GM18907 (cell line): ENCODE measurements at regions not wholly inside any gene's neighbourhood (a gene's known extent, or its start where the extent isn't known, plus 50 kb on each side); places are given as distances from the start of the nearest gene placed in this dataset.
"Not testable (repeated sequence)": the region's sequence is repeated elsewhere in the genome, so short reads cannot be mapped to it uniquely, and the experiment has no call there.

Experiments
- ATAC-seq: cut with Tn5 transposase; IDR thresholded peaks from one replicate; pipeline ENCODE4 v1.9.1; 2021; ENCODE audit warnings: mild to moderate bottlenecking, moderate library complexity; ENCODE audit not compliant: unreplicated experiment

DNA sequence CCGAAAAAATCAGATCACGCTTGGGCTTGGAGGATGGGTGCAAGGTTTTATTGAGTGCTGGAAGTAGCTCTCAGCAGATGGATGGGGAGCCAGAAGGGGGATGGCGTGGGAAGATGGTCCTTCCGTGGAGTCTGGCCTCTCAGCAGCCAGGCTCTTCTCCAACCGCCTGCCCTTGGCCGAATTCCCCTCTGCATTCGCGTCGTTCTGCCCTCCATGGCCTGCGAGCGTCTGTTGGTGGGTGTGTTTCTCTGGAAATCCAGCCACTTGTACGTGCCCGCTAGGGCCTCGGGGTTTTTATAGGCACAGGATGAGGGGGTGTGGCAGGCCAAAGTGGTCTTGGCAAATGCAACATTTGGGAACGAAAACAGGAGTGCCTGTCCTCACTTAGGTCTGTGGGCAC is 815.2 kb downstream of the TSN start:
- ATAC-seq: no peak

DNA sequence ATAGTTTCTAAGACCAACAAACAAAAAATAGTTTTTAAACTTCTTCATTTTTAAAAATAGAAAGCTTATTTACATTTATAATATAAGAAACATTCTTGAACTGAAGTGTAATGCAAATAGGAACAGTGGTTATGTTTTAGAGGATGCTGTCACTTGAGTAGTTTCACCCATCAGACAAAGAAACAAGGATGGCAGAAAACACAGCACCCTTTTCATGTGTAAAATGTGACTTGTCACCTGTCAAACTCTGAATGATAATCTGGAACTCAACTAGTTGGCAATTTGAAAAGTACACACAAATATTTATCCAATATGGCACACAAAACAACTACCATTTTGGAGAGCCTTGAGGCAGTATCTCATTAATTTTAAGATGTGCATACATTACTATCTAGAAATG is 816.0 kb downstream of the TSN start:
- ATAC-seq: not testable (repeated sequence)

DNA sequence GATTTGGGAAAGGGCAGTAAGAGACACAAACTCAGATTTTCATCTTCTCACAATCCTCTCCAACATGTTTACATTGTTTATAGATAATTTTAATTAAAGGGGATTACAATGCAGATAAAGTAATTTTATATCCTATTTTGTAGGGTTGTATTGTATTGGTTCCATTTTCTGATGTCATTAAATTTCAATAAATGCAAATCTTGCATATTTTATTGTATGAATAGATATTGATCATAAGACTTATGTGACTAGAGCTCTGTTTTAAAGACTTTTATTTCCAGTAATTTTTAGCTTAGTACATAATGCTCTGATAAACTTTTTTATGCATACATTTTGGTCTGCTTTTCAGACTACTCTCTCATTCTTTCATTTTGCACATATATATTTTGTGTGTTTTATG is 819.6 kb downstream of the TSN start:
- no peak for ATAC-seq

DNA sequence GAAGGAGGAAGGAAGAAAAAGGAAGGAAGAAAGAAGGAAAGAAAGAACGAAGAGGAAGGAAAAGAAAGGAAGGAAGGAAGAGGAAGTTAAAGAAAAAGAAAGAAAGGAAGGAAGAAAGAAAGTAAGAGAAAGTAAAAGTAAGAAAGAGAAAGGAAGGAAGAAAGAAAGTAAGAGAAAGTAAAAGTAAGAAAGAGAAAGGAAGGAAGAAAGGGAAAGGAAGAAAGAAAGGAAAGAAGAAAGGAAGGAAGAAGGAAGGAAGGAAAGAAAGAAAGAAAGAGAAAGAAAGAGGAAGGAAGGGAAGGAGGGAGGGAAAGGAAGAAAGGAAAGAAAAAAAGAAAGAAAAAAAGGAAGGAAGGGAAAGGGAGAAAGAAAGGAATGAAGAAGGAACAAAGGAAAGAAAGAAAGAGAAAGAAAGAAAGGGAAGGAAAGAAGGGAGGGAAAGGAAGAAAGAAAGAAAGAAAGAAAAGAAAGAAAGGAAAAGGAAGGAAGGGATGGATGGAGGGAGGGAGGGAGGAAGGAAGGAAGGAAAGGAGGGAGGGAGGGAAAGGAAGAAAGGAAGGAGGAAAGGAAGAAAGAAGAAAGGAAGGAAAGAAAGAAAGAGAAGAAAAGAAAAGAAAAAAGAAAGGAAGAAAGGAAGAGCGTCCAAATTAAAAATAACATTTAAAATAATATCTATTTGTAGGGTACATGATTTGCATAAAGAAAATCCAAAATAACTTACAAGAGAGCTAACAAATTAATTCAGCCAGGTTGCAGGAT is 827.9 kb downstream of the TSN start:
- no peak for ATAC-seq

DNA sequence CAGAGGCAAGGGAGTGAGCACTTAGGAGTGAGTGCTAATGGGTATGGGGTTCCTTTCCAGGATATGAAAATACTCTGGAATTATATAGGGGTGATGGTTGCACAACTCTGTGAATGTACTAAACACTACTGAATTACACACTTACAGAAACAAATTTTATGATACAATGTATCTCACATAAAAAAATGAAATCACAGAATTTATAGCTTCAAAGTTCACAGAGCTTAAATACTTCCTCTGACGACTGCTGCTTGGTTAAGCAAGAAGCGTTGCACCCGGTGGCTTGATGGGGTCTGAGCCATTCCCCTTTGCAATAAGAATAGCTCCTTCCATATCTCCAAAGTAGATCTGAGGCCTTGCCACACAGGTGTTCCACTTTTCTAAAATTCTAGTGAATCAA is 835.1 kb downstream of the TSN start:
- ATAC-seq: no peak

DNA sequence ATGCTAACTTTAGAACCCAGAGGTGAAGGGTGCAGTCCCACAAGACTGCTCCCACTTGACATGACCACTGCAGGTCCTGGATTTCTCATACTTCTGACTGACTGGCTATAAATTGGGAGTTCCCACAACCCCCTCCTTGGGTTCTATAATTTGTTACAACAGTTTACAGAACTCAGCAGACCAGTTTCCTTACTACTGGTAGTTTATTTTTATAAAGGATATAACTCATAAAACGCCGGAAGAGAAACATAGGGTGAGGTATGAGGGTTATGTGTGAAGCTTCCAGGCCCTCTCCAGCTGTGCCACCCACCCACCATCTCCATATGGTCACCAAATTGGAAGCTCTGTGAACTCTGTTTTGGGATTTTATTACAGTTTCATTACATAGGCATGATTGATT is 839.6 kb downstream of the TSN start:
- ATAC-seq: no peak

DNA sequence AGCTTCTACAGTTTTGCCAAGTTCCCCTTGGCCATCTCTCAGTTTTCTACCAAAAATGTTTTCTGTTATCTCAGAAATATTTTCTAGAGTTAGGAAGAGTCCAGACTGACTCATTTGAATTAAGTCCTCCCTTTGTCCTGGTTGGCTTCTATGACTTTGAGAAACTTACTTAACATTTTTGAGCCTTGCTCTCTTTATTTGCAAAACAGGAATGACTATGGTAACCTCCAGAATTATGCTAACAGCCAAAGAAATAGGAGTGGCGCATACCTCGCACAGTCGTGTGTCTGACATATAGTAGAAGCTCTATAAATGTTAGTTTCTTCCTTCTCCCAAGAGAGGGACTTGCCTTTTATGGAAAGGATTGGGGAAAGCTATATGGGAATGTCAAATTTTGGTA is 841.1 kb downstream of the TSN start:
- ATAC-seq: no peak

DNA sequence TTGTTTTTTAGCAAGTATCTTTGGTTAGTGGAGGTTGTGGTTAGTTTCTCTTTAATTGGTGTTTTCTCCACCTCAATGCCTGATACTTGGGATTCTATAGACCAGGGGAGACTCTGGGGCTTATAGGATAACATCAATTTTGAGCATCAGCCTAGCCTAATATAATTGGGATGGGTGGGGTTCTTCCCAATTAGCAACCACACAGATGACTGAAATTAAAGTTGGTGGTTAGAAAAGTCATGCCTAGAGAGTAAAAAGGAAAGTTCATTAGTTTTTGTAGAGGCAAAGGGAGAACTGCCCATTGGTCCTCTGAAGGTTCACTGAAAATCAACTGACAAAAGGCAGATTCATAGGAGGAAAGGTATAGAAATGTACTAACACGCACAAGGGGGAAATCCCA is 843.3 kb downstream of the TSN start:
- no peak for ATAC-seq

DNA sequence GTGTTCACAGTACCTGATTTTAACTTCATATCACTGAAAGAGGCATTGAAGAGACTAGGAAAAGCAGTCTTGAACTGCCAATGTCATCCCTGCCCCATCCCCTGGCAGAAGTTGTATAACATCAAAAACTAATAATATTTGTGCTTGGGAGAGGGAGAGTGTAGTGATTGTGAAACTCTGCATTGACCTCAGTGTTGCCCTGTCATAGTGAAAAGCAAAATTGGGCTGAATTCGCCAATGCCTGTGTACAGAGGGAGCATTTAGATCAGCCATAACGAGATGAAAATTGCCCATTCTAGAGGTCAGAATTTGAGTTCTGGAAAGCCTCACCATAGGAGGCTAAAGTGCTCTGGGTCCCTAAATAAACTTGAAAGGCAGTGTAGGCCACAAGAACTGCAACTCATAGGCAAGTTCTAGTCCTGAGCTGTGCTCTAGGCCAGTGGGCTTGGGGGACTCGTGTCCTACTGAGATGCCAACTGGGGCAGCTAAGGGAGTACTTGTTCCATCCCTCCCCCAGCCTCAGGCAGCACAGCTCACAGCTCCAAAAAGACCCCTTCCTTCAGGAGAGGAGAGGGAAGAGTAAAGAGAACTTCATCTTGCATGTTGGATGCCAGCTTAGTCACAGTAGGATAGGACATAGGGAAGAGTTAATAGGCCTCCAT is 855.6 kb downstream of the TSN start:
- no peak for ATAC-seq

DNA sequence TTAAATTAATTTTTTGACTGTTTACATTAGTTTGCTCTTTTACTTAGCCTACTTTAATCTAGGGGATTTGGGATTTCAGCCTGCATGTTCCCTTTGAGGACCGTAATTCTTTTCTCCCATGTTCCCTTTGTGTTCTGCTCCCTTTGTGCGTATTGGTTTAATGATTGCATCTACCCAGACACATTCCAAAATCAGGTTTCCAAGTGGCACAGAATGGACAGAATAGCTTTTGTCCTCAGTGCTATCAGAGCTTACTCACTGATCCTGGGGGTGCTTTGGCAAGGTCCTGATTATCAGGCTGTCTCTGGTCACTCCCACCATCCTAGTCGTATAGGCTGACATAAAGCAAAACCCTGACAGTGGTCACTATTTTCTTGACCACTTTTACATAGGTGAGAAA is 867.5 kb downstream of the TSN start:
- ATAC-seq: no peak

DNA sequence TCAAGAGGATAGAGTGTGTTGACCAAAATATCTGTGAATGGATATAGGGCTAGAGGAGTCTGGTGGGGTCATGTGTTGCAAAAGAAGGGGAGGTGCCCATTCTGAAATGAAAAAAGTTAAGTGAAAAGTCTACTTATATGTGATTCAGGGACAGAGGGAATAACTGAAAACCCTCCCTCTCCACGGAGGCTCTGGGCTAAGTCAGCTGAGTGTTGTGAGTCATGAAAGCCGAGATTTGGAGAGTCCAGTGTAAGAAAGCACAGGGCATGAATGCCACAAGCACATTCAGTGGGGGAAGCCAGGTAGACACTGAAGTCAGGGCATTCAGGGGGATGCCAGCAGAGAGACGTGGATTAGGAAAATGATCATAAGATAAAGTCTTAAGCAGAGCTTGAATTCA is 871.9 kb downstream of the TSN start:
- no peak for ATAC-seq

DNA sequence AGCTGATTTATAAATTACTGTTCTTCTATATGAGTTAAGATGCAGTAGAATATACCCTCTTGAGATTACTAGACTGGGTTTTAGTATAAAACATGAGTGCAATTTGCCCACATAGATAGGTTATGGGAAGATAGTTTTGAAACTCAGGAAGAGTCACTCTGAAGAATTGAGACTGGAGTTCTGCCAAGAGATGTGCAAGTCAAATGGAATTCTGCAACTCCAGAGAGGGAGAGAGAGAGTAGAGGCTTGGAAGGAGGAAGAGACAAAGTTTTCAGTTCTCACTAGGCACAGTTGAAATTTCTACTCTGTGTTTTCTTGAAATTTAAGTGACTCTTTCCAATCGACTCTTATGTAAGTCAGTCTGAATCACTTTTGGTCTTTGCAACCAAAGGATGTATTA is 878.8 kb downstream of the TSN start:
- ATAC-seq: no peak

DNA sequence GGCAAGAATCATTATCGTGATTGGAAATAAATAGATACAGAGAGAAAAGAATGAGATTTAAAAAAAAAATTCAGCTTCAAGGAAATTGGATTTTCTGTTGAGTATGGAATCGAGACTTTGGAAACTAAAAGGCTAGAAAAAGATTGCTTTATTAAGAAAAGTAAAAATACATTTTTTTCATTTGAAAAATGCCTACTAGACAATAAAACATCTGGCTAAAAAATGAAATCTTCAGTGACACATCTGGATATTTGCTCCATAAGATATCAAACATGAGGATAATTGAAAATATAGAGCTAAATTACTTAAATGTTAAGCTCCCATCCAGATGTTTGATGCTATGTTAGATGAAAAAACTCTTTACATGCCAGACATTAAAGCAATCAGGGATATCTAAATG is 879.5 kb downstream of the TSN start:
- ATAC-seq: no peak

DNA sequence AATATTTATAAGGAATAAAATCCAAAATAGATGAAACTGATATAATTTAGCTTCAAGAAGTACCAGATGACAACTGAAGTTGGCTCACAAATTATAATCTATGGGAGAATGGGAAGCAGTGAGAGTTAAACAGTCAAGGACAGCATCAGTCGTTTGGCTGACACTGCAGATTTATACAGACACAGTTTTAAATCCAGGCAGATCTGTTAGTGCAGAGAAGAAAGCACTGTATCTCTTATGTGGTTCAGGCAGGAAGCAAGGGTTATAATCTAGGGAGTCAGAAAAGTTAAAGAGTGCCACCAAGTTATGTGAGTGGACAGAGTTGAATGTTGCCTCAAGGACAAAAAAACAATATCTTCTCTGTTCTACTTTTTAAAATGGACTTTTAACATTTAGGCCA is 880.2 kb downstream of the TSN start:
- no peak for ATAC-seq

DNA sequence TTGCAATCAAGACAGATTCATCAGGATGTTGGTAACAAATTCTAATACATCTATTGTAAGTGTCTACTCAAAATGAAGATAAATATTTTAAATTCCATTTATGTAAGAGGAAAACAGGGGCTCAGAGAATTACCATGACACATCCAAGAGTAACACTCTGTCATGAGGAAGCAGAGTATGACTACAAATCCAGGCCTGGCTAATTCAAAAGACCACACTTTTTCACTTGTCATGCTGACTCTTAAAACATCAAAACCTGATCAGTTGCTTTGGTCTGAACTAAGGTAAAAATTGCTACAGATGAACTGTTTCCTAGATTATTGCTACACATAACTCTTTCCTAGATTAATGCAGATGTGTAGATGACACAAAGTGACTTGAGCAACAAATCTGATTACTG is 880.6 kb downstream of the TSN start:
- ATAC-seq: no peak

DNA sequence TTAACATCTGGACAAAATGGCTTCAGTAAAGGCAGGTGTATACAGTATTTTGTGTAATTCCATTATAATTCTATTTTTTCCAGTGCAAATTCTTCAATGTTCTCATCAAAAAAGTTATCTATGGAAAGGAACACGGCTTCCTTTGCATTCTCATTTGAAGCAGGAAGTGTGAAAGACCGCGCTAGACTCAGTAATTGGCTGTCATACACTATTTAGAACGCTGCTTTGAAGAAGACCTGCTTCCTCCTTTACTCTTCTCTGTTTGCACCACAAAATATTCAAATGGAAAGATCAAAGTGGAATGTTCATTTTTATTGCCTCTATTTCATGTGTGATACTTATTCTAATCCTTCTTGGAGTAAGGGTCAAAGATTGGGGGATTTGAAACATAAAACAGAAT is 883.7 kb downstream of the TSN start:
- no peak for ATAC-seq

DNA sequence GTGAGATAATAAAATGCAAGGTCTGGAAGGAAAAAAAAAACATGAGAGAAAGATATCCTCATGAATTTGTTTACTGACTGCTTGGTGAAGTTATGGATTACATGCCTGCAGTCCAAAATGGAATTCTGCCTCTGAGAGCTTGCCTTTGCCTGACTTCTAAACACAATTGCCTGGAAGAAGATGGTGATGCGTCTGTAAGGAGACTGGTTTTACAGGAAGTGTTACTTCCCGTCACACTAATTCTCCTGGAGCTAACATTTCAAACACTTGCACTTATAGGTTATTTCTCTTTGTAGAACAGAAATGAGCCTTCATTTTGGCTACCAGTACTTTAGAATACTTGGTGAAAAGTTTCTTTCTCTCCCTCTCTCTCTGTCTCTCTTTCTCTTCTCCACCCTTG is 884.3 kb downstream of the TSN start:
- no peak for ATAC-seq

DNA sequence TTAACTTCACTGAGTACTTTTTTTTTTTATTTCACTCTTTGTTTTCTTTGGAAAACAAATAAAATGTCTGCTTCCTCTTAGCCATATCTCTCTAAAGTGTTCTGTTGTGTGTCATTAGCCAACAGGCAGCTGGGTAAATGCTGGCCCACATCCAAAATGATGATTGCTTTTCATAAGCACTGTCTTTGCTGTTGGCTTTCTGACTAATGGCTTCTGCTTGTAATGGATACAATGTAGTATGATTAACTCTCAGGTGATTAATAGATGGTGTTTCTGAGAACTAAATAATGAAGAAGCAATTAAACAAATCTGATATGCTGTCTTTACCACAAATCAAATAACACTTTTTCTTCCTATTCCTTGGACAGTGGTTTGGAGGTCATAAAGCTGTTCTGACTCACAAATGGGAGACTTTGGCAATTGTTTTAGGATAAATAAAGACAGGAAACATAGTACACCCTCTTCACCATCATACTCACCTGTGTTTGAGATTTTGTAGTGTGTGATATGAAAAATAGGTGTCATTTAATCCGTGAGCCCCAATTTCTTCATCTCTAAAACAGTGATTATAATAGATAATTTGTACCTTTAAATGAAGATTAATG is 888.4 kb downstream of the TSN start:
- ATAC-seq: no peak

DNA sequence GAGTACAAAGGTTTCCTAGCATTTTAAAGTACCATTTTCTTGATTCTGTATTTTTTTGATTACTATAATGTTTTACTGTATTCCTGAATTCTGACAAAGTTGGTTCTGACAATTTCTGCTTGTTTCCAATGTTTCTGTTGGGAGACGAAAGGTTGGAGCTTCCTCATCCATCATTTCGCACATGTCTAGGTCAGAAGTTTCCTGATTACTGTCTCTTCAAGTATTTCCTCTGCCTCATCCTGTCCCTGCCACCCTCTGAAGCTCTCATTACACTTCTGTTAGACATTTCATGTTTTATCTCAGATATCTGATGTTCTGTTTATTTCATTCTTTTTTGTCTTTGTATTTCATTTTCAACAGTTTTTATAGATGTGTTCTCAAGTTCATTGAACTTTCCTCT is 895.8 kb downstream of the TSN start:
- no peak for ATAC-seq

DNA sequence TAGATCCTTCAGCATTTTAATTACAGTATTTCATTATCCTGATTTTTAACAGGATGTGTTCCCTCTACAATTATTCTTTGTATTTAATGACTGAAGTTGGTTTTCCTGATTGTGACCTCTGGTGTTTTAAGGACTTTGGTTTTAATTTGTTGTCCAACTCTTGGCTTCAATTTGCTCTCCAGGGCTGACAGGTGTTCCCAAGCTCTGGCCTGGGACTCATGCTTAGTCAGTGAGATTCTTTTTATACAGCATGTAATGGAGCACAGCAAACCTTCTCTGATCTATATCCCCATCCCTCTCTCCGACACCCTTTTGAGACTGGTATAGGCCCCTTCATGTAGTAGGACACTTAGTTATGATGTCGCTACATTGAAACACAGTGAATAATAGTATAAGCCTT is 896.3 kb downstream of the TSN start:
- ATAC-seq: no peak

DNA sequence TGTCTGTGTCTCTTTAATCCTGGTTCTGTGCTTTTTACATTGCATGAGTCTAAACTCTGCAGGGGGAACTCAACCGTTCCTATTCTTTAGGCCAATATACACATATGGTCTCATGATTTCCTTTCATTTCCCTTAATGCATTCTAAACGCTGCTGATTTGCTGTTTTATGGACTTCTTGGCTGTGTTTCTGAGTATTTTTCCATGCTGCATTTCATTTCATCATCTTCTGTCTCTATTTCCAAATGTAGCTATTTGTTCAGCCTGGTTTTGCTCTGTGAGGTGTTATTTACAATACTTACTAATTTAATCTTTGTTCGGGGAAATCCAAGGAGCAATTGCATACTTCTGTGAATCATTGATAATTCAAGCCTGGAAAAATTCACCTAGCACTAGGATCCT is 897.2 kb downstream of the TSN start:
- ATAC-seq: no peak

DNA sequence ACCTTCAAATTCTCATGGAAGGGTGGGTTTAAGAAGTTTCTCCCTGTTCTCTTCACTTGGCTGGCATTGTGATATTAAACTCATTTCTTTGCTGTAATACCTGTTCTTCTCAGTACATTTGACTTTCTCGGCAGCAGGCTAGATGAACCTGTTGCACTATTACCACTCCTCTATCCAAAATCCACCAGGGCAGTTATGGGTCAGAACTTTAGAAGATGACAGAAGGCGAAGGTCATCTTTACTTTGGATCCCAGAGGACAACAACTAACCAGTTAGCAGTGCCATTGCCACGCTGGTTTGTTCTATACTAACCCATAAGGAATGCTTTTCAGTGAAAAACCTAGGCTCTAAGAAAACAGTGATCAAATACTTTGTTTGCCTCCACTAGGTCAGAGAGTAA is 901.0 kb downstream of the TSN start:
- ATAC-seq: no peak
